Forelimb muscle (tissue), 1 donor: ENCODE measurements at regions not wholly inside any gene's neighbourhood (a gene's known extent, or its start where the extent isn't known, plus 50 kb on each side); places are given as distances from the start of the nearest gene placed in this dataset.
A peak's percentile ranks its signal among the peaks of the same experiment; 100 is the strongest.

Experiments
- DNase-seq: peaks from one replicate; pipeline ENCODE4 v3.0.0-alpha.2; 2013; ENCODE audit warnings: low read depth

DNA sequence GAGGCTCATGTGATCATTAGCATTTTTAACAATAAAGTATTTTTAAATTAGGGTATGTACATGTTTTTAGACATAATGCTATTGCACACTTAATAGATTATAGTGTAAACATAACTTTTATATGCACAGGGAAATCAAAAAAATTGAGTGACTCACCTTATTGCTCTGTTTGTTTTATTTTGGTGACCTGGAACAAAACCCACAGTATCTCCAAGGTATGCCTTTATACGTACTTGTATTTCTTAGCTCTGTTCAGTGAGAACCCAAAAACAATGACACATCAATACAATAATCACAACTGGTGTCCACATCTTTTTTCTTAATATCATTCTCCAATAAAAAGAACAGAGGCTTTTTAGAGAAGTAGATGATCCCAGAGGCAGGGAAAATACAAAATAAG lies 112.2 kb downstream of the CYB561 start:
- no peak for DNase-seq

DNA sequence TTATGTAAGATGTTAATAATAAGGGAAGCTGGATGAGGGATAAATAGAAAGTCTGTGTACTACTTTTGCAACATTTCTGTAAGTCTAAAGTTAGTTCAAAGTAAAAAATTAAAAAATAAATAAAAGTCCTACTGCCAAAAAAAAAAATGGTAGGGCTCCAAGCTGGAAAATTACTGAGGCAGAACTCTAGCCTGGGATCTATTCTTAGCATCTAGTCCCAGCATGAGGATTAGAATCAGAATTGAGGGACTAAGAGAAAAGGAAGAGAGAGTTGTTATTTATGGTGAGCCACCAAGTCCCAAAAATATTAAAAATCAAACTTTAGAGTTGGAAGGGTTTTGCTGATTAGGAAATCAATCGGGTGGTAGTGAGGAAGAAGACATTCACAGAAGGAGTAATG lies 110.3 kb downstream of the CYB561 start:
- DNase-seq: no peak

GRCh38 chr17:63337579-63337978 lies 108.5 kb downstream of the CYB561 start:
- no peak for DNase-seq

DNA sequence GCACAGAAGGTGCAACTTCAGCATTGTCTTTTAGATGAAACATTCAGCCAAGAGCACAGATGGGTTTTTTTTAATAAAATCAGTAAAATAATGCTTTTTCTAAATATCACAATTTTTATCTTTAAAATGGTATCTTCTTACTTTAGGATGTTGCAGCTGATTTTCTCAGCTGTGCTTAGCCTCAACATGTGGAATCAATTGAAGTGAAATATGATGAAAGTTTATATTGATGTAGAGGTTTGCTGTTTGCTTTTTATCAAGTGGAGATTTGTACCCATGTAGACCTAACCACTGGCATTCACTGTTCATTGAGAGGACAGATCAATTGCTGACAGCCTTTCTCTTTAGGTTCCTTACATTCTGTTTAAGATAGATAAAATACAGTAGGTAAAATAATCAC lies 107.8 kb downstream of the CYB561 start:
- DNase-seq: no peak

DNA sequence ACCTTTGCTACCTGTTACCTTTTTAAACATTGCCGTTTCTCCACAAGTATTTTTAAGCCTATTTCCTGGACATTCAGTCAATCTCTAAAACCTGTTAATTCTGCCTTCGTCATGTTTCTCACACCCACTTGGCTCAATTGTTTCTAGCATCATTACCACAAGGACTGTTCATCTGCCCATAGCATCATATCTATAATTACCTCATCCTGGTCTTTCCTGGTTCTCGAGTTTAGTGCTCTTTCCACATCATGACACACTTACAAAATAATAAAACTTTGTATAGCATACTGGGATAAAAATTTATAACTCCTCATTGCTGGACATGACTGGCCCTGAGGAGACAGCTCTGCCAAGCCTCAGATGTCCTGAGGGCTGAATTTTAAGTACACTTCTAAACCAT lies 104.8 kb downstream of the CYB561 start:
- DNase-seq: no peak

DNA sequence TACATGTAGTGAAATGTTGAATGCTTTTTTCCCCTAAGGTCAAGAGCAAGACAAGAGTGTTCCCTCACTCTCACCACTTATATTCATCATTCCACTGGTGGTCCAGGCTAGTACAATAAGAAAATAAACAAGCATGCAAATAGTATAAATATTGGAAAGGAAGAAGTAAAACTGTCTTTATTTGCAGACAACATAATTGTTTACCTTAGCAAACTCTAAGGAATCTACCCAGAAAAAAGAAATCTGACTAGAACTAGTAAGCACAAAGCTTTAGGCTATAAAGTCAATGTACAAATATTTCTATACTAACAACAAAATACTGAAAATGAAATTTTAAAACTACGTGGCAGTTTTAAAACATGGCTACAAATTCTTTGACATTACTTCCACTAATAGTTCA lies 101.7 kb downstream of the CYB561 start:
- DNase-seq: no peak

DNA sequence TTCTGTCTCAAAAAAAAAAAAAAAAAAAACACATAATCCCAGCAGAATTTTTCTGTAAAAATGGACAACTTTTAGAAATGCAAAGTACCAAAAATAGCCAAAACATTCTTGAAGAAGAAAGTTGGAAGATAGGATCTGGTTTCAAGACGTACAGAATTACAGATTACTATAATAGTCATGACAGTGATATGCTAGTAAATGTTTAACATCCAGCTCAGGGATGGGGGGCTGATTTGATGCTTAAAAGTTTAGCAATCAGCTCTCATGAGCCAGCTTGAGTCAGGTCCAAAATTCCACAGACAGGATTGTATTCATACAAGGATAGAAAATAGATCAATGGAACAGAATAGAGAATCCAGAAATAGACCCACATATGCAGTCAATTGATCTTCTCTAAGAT lies 100.5 kb downstream of the CYB561 start:
- no peak for DNase-seq

DNA sequence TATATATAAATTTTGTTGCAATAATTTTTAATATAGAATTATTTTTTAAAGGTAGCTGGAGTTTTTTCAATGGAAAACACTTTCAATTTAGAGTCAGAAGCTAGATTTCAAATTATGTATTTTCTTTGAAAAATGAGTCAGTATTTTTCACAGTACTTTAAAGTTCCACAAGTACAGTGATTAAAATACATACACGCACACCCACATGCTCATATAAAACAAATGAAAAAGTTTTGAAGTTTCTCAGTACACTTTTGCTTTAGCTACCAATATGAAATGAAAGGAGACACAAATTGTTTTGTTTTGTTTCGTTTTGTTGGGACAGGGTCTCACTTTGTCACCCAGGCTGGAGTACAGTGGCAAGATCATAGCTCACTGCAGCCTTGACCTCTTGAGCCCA lies 98.6 kb downstream of the CYB561 start:
- DNase-seq: no peak

- DNase-seq: no peak
These were observed 96.6 kb downstream of the CYB561 start for GRCh38 chr17:63349478-63350000.

- DNase-seq: no peak
These were observed 95.7 kb downstream of the CYB561 start for GRCh38 chr17:63350364-63350763.

DNA sequence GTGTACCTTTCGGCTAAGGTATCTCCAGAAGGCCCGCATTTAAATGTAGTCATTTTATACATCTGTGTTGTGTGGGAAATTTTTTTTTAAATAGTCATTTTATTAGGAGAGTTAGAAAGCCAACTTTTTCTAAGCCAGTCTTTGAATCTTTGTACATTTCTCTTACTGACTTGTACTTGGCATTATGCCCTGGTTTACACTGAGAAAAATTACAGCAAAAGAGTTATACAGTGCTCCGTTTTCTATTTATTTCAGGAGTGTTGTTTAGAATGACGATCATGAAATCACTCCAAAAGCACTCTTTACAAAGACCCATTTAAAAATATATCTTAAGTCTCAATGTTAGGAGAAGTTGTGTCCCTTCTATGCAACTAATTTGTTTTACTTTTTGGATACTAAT lies 91.8 kb downstream of the CYB561 start:
- no peak for DNase-seq

DNA sequence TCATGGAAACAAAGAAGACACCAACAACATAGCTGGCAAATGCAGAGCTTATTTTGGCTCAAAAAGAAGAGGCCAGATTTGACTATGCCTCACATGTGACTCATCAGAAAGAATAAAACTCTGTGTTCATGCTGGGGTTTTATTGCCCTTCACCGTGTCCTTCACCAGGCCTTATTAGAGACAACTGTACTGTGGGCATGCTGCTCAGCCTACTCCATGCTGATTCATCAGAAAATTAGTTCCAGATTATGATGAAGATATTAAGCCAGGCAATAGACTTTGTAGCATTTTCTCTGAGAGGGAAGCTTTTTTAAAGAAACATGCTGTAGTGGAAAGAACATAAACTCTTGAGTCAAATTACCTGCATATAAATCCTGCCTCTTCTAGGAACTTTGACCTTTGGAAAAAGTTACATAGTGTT lies 89.8 kb downstream of the CYB561 start:
- no peak for DNase-seq

- no peak for DNase-seq
These were observed 87.8 kb downstream of the CYB561 start for GRCh38 chr17:63358111-63358839.

- DNase-seq: no peak
These were observed 87.2 kb downstream of the CYB561 start for GRCh38 chr17:63358956-63359355.

GRCh38 chr17:63361182-63361581 lies 84.9 kb downstream of the CYB561 start:
- no peak for DNase-seq

DNA sequence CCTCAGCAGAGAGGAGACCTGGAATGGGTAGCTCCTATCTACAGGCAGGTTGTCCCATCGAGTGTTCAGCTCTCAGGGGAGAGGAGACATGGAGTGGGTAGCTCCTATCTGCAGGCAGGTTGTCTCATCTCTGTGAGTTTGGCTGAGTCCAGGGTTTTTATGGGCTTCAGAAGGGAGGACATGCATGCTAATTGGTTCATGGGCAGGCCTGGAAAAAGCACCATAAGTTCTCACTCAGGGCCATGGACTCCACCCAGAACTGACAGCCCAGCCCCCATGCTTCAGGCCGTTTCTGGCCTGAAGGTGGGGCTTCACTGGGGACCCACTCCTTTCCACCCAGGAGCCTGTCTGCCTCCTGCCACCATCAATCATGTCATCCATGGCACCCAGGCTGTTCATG lies 84.0 kb downstream of the CYB561 start:
- DNase-seq: no peak

- DNase-seq: peak; percentile 47
These were observed 81.7 kb downstream of the CYB561 start for GRCh38 chr17:63364387-63364786.

DNA sequence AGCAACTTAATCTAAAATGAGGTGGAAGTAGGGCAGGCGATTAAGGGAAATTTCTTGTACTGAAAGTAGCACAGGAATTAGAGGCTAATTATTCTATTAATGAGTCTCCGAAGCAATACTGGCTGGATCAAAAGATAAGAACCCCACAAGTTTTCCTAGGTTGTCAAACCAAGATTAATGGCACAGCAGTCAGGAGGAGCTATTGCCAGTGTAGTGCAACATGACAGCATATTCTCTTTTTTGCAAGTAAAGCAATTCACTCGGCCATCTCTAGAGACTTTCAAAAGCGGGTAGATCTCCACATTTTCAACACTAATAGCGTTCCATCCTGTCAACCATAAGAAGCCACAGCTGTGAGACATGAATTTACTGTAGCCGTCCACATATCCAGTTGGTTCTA lies 81.2 kb downstream of the CYB561 start:
- DNase-seq: no peak

DNA sequence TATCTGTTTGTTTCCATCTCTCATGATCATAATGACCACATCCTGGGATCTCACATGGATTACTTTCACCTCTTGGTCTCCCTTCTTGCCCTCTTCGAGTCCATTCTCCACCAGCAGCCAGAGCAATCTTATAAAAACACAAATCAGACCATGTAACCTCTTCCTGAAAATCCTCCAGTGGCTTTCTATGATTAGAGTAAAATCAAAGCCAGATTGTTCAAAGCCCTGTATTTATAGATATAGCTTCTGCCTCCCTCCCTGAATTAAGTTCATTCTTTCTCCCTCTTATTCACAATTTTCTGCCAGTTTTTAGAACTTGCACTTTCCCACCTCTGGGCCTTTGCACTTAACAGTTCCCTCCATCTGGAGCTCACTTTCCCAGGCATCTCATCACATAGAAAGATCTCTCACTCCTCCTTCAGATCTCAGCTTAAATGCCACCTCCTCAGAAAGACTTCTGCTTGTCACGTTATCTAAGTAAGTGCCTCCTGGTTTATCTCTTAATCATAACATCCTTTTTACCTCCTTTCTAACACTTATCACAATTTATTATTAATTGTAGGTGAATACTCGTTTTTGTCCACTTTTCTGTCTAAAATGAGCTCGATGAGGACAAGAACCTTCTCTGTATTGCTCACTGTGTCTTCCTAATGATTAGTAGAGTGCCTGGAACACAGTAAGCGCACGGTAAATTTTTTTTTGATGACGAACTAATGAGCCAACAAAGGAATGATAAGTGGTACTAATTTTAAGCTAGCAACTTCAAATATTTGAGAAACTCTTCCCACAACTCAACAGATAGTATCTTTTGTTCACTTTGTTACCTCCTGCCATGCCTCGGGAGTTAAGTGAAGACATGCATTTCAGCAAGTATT lies 80.5 kb downstream of the CYB561 start:
- no peak for DNase-seq

GRCh38 chr17:63366241-63366566 lies 79.9 kb downstream of the CYB561 start:
- DNase-seq: no peak

DNA sequence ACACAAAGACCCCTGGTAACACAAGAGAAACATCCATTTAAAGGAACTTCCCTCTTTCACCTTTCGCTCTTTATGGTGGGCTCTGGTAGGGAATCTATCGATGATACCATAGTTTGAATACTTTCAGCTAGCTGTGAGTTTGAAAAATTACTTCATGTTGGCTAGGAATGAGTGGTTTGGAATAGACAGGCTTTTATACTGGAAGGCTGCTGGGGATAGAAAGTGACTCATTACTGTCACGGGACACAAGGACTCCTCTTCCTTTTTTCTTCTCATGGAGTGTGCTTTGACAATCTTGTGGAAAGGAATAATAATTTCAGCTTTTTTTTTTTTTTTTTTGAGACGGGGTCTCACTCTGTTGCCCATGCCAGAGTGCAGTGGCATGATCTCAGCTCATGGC lies 76.9 kb downstream of the CYB561 start:
- no peak for DNase-seq

GRCh38 chr17:63370696-63371095 lies 75.4 kb downstream of the CYB561 start:
- DNase-seq: no peak

DNA sequence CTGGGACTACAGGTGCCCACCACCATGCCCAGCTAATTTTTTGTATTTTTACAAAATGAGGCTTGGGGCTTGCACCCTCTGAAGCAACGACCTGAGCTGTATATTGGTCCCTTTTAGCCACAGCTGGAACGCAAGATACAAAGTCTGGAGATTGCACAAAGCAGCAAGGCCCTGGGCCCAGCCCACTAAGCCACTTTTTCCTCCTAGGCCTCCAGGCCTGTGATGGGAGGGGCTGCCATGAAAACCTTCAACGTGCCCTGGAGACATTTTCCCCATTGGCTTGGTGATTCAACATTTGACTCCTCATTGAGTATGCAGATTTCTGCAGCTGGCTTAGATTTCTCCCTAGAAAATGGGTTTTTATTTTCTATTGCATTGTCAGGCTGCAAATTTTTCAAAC lies 69.2 kb downstream of the CYB561 start:
- no peak for DNase-seq
